ENCODE measurements at regions not wholly inside any gene's neighbourhood (a gene's known extent, or its start where the extent isn't known, plus 50 kb on each side); places are given as distances from the start of the nearest gene placed in this dataset.

- no peak for TF ChIP-seq USF1 (IDR thresholded peaks at IDR 0.05)
- TF ChIP-seq ZBTB7A (IDR thresholded peaks at IDR 0.05; ENCODE audit: low read depth), result no peak
- no peak for TF ChIP-seq YY1 (IDR thresholded peaks at IDR 0.05; ENCODE audit: low read depth)
- TF ChIP-seq TAF1 (IDR thresholded peaks at IDR 0.05; ENCODE audit: low read depth), result no peak
- no peak for TF ChIP-seq TEAD4 (IDR thresholded peaks at IDR 0.05)
- no peak for TF ChIP-seq EP300 (IDR thresholded peaks at IDR 0.05; ENCODE audit: borderline replicate concordance)
- no peak for TF ChIP-seq FOXM1 (IDR thresholded peaks at IDR 0.05; ENCODE audit: borderline replicate concordance, low read depth)
- TF ChIP-seq REST (IDR thresholded peaks at IDR 0.05; ENCODE audit: low read depth), result no peak
- TF ChIP-seq CEBPB (IDR thresholded peaks at IDR 0.05), result no peak
- TF ChIP-seq CREB1 (IDR thresholded peaks at IDR 0.05; ENCODE audit: low read depth), result no peak
- TF ChIP-seq TCF12 (IDR thresholded peaks at IDR 0.05; ENCODE audit: low read depth), result no peak
- TF ChIP-seq EGR1 (IDR thresholded peaks at IDR 0.05), result no peak
- no peak for TF ChIP-seq NFIC (IDR thresholded peaks at IDR 0.05)
Observed at GRCh38 chr3:14595561-14595960, 55.4 kb upstream of the GRIP2 start.

GRCh38 chr3:14597266-14597665 lies 54.3 kb upstream of the CCDC174 start:
- no peak for TF ChIP-seq TCF12 (IDR thresholded peaks at IDR 0.05; ENCODE audit: low read depth)
- no peak for TF ChIP-seq FOXM1 (IDR thresholded peaks at IDR 0.05; ENCODE audit: borderline replicate concordance, low read depth)
- TF ChIP-seq ZBTB7A (IDR thresholded peaks at IDR 0.05; ENCODE audit: low read depth), result no peak
- no peak for TF ChIP-seq EGR1 (IDR thresholded peaks at IDR 0.05)
- TF ChIP-seq USF1 (IDR thresholded peaks at IDR 0.05), result no peak
- TF ChIP-seq MAX (IDR thresholded peaks at IDR 0.05), result no peak
- no peak for TF ChIP-seq REST (IDR thresholded peaks at IDR 0.05; ENCODE audit: low read depth)
- TF ChIP-seq CEBPB (IDR thresholded peaks at IDR 0.05), result no peak
- TF ChIP-seq CREB1 (IDR thresholded peaks at IDR 0.05; ENCODE audit: low read depth), result no peak
- no peak for TF ChIP-seq YY1 (IDR thresholded peaks at IDR 0.05; ENCODE audit: low read depth)
- TF ChIP-seq TEAD4 (IDR thresholded peaks at IDR 0.05), result no peak
- no peak for TF ChIP-seq EP300 (IDR thresholded peaks at IDR 0.05; ENCODE audit: borderline replicate concordance)

- TF ChIP-seq REST (IDR thresholded peaks at IDR 0.05; ENCODE audit: low read depth), result peak; percentile 95
- no peak for TF ChIP-seq NFIC (IDR thresholded peaks at IDR 0.05)
Observed at GRCh38 chr3:14598143-14598569, 53.4 kb upstream of the CCDC174 start.

- TF ChIP-seq USF1 (IDR thresholded peaks at IDR 0.05) (no peak), YY1 (IDR thresholded peaks at IDR 0.05; ENCODE audit: low read depth) (no peak), TCF12 (IDR thresholded peaks at IDR 0.05; ENCODE audit: low read depth) (no peak), TAF1 (IDR thresholded peaks at IDR 0.05; ENCODE audit: low read depth) (no peak), EP300 (IDR thresholded peaks at IDR 0.05; ENCODE audit: borderline replicate concordance) (no peak), ZBTB7A (IDR thresholded peaks at IDR 0.05; ENCODE audit: low read depth) (no peak), RAD21 (IDR thresholded peaks at IDR 0.05; ENCODE audit: low read depth) (no peak), MAX (IDR thresholded peaks at IDR 0.05) (no peak), REST (IDR thresholded peaks at IDR 0.05; ENCODE audit: low read depth) (no peak), NFIC (IDR thresholded peaks at IDR 0.05) (no peak), CEBPB (IDR thresholded peaks at IDR 0.05) (no peak)
Observed at GRCh38 chr3:14599488-14599887, 52.1 kb upstream of the CCDC174 start.

Data from Ishikawa (cell line).